GM18517 (cell line): ENCODE measurements at regions not wholly inside any gene's neighbourhood (a gene's known extent, or its start where the extent isn't known, plus 50 kb on each side); places are given as distances from the start of the nearest gene placed in this dataset.

Experiments
- ATAC-seq: cut with Tn5 transposase; IDR thresholded peaks from one replicate; pipeline ENCODE4 v1.9.1; 2021; ENCODE audit warnings: mild to moderate bottlenecking, moderate library complexity; ENCODE audit not compliant: unreplicated experiment

DNA sequence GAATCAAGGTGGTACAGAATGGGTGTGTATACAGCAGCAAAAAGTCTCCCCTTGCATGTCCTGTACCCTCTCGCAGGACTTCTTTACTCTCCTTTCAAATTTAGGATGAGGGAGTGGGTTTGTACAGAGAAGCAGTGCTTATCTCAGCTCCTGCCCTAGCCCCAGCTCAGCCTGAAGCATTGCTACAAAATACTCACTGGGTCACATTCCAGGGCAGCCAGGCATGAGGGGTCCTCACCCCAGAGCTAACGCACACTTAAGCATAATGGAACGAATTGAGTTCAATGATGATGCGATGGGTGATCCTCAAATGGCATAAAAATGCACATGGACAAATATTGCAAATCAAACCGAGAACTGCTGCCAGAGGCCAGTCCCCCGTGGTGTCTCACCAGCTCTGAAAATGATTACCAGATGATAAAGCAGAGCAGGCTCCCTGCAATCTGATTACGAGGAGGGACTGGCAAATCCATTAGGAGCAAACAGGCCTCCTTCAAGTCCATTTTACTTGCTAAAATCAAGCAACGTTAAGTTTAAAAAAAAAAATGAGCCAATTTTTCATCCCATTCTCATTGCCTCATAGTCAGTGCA lies 231.6 kb upstream of the TAS2R1 start:
- no peak for ATAC-seq

DNA sequence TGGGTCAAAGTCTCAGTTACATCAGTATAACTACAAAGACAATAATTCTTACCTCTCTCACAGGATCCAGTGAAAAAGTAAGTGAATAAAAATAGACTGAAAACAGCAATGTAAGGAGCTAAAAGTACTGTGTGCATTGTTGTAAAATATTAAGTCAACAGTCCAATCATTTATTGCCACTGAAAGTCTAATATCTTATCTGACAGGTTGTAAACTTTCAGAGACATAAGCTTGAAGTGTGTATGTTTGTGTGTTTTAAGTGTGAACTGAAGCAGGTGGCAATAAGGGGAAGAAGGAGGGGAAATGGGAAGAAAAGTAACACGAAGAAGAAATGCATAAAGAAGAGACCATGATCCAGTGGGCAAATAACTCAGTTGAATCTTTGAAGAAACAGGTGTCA lies 229.7 kb upstream of the TAS2R1 start:
- no peak for ATAC-seq

DNA sequence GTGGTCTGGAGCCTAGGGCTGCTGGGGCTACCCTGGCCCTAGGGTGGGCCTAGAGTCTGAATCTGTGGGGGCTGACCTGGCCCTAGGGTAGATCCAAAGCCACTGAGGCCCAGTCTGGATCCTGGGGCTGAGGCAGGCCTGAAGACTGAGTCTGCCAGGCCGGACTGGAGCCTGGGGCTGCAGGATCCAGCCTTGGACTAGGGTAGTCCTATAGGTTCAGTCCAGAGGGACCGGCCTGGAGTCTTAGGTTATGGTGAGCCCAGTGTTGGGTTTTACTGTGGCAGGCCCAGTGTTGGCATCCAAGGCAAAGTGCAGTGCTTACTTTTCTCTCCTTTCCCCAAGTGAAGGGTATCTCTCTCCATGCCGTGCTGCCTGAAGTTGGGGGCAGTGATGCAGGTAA lies 227.9 kb upstream of the TAS2R1 start:
- ATAC-seq = no peak

DNA sequence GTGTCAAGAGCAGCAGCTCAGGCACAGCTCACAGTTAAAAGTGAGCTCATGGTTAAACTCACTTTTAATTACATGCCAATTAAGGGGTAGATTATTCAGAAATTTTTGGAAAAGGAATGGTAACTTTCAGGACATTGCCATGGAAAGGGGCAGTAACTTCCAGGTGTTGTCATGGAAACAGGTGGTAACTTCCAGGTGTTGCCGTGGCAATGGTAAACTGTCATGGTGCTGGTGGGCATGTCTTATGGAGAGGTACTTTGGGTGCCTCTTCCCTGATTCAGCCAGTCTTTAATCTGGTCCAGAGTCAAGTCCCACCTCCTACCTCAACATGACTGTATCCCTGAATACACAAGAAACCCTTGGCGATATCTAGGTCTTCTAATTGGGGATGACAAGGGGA lies 223.2 kb upstream of the TAS2R1 start:
- no peak for ATAC-seq

DNA sequence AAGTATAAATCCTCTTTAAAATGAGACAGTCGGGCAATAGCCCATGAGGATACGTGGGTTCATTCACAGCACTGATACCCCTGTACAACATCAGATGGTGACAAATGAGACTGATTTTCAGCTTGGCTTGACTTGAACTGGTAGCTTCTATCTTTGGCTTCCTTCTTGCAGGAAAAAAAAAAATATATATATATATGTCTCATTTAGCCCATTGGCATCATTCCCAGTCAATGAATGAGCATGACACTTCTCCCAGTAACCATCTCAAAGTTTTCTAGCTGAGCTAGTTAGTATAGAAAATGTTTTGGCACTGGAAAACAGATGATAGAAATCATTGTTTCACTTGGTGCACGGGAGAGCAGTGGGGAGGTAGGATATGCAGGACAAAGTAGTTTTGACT lies 222.5 kb upstream of the TAS2R1 start:
- ATAC-seq = no peak

DNA sequence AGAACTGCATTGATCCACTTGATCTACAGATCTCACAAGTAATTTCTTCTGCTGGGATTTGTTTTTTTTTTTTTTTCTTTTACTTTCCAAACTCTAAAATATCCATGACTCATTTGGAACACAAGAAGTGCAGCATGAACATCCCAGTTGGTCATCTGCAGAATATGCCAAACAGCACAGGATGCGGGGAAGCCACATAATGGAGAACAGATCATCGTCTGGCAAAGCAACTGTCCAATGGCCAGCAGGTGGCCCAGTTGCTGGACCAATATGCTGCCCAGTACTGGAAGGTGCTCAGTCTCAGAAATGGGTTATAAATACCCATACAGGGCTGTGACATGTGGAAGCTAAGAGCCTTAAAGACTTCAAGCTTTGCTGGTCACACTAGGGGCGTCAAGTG lies 221.3 kb upstream of the TAS2R1 start:
- no peak for ATAC-seq

DNA sequence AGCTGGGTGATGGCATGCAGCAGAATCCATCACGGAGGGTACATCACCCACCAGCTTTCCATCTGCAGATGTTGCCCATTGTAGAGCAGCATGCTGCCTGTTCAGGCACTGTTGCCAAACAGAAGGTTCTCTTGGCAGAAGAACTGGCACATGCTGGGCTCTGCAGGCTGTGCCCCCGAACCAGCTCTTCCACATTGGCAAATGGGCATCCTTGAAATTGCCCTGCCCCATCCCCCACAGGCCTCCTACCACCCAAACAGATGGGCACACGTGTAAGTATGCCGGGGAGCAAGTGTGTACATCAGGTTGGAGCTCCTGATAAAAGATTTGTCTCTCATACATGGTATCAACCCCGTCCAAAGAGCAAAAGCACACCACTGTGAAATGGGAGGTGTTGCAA lies 220.3 kb upstream of the TAS2R1 start:
- no peak for ATAC-seq

DNA sequence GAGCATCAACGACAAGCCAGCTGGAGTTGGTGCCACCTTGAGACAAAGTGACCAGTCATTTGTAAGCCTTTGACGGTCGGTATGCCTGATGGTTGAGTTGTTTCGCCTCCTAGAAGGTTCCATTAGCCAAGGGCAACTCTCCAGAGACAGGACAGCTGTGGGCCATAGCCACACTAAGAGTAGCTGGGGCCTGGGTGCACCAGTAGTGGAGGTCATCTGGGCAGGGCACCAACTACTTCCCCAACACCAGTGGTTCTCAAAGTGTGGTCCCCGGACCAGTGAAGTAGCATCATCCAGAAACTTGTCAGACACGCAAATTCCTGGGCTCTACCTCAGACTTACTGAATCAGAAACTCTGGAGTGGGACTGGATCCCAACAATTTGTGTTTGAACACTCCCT lies 217.5 kb upstream of the TAS2R1 start:
- ATAC-seq = no peak

DNA sequence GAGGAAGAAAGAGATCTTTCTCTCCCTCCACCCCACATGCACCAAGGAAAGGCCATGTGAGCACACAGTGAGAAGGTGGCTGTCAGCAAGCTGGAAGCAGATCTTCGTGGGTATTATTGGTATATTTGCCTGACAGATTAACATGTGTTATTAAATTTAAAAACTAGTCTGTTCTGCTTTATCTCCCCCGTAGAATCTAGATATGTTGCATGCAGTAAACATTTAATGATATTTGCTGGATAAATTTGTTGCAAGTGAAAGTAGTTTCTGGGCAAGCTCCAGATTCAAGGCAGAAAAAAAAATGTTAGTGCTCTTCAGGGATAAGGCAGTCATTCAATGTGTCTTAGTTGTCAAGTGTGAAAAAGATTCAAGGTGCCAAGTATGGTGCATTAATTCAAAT lies 215.0 kb upstream of the TAS2R1 start:
- ATAC-seq = no peak

DNA sequence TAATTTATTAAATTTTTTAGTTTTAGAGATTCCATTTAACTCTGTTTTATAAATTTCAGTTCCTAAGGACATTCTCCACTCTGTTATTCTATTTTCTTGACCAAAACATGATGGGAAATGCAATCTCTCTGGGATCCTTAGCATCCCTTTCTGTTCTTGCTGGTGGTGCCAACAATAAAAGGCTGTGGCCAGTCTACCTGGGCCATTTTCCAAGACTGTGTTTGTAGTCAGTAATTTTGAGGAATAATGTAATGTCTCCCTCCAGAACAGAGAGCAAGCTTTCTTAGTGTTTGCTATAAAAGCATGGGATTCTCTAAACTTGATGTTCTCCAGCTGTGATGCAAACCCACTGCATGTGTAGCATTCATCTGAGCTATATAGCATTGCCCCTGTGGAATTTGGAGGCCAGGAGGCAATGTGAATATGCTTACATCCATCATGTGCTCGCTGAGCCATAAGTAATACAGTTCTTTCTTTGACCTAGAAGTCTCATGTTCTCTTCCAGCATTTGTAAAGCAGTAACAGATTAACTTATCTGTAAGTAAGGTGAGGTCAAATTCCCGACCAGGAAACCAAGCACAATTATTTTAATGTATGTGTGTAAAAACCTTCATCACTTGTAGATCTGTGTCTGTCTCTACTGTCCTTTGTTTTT lies 211.5 kb upstream of the TAS2R1 start:
- ATAC-seq = no peak

DNA sequence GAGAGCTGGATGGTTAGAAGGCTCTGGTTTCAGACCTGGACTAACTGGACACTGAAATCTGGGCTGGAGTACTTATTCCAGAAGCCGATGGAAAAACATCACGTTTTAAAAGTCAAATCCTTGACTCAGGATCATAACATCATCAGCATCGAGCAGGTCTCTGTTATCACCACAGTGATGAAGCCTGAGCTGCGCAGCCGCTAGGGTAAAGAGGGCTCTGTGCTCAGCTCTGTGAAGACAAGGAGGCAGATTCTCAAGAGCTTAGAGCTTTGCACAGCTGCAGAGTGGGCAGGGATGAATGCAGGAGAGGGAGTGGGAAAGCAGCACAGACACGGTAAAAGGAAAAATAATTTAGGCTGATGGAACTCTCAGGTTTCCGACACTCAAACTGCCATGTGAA lies 208.8 kb upstream of the TAS2R1 start:
- no peak for ATAC-seq

DNA sequence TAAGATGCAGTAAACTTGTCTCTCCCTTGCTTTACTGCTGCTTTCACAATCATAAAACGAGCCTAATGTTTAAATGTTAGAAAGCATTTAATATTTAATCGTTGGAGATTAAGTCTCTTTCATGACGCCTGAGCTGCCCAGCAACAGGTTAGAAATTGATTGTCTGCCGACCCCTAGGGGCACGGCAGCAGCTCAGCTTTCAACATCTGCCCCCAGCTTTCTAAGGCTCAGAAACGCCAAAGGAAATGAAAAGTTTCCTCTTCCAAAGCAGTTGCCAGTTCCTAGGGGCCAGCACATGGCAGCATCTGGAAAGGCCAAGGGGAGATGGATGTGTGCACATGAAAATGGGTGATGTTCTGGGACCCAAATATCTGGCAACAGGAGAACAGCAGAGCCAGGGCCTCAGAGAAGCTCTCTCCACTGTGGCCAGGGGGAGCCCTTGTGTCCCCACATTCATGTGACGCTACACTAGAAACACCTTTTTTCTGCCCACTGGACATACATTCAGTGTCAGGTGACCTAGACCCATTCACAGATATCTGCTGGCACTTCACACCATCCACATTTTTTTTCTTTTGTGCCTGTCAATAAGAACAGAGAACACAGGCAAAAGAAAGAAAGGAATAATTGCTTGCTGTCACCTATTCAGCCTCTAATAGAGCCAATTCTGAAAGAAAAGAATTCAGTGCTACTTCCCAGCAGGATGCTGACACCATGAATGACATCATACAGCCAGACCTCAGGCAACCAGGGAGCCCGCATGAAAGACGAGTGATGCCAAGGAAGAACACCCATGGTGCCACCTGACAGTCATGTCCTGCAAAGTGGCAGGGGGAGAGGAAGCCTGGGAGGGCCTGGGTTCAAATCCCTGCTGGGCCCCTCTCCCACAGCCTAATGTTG lies 205.0 kb upstream of the TAS2R1 start:
- ATAC-seq = no peak

DNA sequence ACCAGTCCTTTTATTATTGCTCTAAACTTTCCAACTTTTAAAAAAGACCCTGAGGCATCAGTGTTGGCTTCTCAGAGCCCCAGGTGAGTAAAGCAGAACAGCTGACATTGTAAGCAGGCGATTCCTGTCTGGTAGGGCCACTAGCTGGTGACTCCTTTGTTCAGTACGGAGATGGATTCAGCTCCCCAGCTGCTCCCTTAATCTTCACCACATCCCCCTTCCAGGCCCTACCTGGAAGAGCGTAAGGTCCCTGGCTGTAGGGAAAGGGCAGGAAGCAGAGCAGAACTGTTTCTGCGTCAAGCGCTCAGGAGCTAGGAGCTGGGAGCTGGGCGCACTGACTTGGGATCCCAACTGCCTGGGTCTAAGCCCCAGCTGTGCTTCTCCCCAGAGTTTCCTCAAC lies 203.7 kb upstream of the TAS2R1 start:
- ATAC-seq = no peak

DNA sequence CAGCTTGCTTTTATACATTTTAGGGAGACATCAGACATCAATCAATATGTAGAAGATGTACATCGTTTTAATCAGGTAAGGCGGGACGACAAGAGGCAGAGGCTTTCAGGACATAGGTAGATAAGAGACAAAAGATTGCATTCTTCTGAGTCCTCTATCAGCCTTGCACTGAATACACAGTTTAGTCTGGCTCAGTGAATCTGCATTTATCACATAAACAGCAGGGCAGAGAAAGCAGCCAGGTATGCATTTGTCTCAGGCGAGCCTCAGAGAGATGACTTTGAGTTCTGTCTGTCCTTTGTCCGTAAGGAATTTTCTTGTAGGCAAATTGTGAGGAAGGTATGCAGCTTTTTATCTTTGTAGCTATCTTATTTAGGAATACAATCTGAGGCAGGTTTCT lies 202.8 kb upstream of the TAS2R1 start:
- ATAC-seq = no peak

DNA sequence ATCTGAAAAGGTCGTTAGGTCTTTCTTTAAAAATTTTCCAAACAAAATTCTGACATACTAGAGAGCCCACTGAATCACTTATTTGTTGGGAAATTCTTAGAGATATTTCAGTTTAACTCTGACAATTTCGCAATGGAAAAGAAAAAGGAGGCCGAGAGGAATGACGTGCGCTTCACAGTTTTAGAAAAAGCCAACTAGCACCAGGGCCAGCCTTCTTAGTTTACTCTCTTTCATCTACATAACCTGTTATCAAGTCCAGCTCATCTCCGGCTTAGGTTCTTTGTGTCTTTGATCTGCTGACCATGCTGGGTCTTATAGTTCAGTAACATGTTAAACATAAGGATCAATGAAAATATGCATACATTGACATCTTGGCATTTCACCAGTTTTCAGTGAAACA lies 201.7 kb upstream of the TAS2R1 start:
- ATAC-seq = no peak

DNA sequence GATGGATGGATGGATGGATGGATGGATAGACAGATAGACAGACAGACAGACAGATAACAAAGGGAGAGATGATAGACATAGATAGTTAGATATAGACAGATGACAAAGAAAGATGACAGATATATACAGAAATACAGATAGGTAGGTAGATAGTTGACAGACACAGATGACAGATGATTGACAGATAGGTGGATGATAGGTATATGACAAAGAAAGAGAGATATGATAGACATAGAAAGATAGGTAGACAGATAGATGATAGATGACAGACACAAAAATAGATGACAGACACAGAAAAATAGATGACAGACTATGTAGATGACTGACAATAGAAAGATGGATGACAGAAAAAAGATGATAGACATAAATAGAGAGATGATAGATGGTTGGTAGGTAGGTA lies 200.0 kb upstream of the TAS2R1 start:
- no peak for ATAC-seq

DNA sequence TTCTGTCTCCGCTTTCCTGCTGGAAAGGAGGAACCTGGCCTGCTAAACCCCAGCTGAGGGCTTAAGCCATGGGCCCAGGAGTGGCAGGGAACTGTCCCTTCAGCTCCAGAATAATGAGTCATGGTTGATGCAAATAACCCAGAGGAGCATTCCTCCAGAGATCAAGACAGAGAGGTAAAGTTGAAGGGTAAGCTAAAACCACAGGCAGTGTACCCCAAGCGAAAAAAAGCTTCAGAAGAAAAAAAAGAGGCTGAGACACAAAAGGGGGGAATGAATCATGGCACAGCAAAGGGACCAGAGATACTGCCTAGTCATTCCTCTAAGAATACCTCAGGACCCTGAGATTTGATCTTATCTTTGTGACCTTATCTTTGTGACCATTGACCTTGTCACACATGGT lies 199.5 kb upstream of the TAS2R1 start:
- ATAC-seq = no peak

DNA sequence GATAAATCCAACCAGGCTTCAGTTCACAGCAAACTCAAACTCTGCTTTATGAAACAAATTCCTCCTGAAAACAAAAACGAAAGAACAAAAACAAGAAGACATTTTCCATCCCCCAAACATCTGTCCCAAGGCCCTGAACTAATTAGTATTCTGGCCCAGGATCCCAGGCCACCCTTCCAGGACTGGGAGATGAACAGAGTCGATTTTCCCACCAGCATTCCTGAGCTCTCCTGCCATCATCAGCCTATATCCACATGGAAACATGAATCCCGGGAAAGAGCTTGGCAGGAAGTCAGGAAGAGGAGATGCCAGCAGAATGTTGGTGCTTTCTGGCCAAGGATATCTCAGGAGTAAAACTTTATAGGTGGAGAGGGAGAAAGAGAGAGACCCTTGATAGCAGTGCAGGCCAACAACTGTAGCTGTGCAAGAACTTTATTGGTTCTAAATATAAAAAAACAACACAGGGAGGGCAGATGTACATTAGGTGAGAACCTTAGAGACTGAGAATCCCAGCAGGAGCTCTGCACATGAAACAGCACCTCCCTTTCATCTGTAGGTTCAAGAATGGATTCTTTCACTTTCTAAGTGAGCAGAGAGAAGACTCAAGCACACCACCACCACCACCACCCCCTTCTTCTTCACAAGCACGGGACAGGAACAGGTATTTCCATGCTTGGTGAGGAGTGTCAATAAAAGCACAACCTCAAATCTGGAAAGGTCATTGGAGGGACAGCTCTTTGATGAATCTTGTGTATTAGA lies 190.7 kb upstream of the TAS2R1 start:
- no peak for ATAC-seq

DNA sequence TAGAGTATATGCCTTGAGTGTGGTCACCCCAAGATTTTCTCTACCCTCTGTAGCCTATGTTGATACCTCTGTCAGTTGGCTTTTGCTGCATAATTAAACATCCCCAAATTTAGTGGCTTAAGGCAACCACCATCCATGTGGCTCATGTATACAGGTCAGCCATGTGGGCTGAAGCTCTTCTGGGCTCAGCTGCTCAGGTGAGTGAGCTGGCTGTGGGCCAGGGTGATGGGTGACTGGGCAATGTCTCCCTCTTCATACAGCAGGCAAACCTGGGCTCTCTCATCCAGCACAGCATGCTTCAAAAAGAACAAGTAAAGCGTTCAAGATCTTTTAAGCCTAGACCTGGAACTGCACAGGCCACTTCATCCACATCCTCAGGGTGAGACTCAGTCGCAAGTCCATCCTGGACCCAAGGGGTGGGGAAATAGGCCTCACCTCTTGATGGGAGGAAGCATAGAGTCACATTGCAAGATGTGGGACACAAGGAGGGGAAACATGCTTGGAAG lies 188.2 kb upstream of the TAS2R1 start:
- ATAC-seq = no peak

DNA sequence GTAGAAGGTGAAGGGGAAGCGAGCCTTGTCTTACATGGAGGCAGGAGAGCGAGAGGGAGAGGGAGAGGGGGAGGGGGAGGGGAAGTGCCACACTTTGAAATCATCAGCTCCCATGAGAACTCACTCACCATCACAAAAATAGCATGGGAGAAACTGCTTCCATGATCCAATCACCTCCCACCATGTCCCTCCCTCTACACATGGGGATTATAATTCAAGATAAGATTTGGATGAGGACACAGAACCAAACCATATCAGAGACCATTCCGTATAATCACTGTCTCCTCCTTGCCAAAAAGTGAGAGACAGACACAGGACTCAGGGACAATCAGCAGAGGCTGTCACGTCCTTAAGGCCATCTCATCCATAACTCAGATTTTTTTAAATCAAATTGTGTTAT lies 187.7 kb upstream of the TAS2R1 start:
- no peak for ATAC-seq

DNA sequence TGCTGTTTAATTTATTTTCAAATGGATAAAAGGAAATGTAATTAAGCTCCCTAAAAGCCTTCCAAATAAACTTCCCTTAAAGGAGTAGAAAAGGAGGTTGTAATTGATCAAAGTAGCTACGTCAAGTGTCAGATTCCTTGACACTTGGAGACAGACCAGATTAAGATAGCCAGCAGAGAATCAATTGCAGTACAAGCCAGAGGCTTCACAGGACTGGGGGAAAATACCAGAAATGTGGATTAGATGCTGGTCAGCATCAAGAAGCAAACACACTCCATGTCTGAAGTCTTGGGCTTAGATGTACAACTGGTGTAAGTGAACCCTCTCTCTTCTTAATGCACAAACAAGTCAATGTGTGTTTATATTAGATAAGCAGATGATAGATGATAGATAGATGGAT lies 184.9 kb upstream of the TAS2R1 start:
- no peak for ATAC-seq
